NCI-H1694 treated with DMSO at 0.1 percent for 48 hours (cell line): ENCODE measurements at regions not wholly inside any gene's neighbourhood (a gene's known extent, or its start where the extent isn't known, plus 50 kb on each side); places are given as distances from the start of the nearest gene placed in this dataset.
"Not testable (repeated sequence)": the region's sequence is repeated elsewhere in the genome, so short reads cannot be mapped to it uniquely, and the experiment has no call there.

ENCODE experiments used
- DNase-seq: peaks from one replicate; lab custom pipeline; 2025; lab: John Stamatoyannopoulos, UW

DNA sequence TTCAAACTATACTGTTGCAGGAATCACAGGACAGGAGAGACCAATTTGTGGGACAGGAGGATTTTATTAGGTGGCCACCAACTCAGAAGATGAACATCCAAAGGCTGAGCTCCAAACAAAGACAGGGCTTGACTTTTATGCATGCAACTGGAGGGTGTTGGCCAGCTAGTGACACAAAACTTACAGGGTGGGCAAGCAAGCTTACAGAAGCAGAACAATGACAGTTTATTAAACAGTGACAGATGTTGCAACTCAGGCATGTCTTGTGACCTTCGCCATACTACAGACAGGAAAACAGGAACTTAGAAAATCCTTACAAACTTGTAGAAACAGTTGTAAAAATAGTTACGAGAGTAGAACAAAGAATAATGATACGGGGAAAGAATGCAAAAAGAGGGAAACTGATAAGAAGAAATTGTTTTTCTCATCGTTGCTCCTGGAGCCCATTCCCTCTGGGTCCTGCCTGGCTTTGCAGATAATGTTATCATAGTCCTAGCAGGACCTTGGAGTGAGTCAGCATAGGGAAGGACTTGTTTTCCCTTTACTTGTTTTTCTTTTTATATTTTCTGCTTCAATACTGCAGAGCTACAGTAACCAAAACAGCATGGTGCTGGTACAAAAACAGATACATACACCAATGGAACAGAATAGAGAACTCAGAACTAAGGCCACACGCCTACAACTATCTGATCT lies 2083.0 kb upstream of the ACO1 start:
- no peak for DNase-seq

DNA sequence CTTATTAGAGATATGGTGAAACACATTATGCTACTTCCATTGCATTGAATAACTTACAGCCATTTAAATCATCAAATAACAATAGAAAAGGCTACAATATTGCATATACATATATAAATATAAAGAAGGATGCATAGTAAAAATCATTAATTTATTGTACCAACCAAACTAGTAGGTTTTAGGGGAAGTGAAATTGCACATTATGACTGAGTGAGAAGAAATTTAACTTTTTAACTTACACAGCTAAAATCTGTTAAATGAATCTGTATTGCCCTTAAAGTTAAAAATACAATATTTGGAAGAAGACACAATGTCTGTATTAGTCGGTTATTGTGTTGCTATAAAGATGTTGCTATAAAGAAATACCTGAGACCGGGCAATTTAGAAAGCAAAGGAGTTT lies 2073.7 kb upstream of the ACO1 start:
- no peak for DNase-seq

DNA sequence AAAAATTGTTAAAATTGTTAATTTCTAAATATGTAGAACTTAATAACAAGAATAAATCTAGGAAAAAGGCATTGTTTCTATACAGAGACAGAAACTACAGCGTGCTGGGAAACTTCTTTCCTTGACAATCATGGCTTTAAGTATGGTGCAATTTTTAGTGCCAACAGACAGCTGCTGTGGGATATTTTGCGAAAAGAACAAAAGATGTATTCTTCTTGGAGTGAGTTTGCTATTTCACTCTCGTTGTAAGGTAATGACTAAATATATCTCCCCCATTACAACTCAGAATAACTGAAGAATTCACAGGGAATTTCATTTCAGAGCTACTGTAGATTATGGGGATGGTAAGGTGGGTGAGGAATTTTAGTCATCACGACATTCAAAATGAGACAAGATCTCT lies 2055.0 kb upstream of the ACO1 start:
- no peak for DNase-seq

DNA sequence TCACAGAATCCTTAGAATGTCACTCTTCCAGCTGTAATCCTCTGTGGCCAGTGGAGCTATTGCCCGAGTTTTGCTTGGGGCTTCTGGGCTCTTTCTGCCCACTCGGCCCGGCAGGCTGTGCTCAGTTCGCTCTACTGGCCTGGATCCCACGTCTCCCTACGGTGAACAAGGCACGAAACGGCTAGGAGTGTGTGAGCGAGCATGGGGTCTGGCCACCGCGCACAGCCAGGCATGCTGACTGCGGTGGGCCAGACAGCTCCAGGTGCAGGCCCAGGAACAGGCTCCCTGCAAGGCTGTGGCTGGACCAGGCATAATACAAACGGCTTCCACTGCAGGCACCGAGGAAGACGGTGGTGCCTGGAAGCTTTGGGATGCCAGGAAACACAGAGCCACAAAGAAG lies 2035.5 kb upstream of the ACO1 start:
- DNase-seq = no peak

DNA sequence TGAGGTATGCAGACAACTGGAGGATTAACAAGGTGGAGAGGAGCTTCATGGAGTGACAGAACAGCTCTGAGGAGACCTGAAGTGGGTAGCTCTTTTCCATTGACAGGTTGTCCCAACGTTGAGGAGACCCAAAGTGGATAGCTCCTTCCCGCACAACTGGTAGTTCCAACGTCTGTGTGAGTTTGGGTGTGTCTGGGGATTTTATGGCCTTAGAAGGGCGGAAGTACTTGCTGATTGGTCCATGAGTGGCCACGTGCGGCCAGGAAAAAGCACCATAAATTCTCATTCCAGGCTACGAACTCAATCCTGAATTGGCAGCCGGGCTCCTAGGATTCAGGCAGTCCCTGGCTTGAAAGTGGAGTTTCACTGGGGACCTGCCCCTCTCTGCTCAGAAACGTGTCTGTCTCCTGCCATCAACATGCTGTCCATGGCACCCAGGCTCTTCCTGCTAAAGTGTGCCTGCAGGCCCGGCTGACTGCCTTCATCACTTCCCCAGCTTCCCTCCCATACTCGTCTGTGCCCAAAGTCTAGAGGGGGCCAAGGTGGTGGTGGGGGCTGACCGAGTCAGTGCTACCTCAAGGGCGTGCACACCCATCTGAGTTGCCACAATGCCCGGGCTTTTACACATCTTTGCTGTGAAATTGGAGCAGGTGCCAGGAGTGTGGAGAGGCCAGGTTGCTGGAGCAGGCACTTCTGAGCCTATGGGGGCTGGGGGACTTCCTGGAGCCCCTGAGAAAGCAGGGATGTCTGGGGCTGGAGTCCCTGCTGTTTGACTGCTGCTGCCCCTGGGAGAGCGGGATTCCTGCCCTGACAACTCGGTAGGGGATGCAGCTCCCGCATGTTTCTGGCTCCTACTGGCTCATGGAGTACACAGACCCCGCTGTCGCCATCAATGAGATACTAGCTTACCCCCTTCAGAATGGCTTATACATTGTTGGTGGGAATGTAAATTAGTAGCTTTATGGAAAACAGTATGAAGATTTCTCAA lies 2034.6 kb upstream of the ACO1 start:
- DNase-seq = no peak

DNA sequence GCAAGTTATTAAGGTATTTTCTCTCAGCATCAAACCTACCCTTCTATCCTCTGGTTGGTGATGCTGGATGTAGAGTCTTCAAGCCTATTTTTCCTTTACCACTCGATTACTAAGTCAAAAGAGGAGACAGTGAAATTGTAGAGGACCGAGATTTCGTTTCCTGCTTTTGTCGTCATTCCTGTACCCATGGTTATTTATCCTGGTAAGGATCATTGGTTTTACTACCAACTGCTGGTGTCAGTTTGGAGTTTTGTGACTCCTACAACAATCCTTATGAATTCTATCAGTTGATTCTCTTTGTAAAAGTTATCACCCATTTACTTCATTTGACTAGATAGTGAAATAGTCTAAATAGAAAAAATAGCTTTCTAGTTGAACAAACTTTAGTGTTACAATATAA lies 2028.2 kb upstream of the ACO1 start:
- no peak for DNase-seq

DNA sequence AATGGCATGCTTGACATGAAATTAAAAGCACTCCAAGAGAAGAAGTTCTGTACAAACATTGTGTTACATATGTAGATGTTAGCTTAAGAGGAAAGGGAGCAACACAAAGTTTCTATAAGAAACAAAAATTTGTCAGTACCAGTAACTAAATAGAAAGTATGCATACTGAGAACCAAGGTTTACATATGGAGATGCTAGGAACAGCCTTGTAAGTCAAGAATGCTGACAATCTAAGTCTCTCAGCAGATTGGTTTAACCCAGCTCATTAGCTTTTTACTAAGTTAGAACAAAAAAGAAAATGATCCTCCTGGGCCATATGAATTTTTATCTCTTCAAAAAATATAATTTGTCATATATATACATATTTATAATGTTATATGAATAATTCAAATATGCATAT lies 2022.1 kb upstream of the ACO1 start:
- no peak for DNase-seq

DNA sequence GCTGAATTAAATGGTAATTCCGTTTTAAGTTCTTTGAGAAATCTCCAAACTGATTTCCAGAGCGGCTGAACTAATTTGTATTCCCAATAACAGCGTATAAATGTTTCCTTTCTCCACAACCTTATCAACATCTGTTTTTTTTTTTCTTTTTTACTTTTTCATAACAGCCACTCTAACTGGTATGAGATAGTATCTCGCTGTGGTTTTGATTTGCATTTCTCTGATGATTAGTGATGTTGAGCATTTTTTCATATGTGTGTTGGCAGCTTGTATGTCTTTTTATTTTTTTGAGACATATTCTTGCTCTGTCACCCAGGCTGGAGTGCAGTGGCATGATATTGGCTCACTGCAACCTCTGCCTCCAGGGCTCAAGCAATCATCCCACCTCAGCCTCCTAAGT lies 2018.3 kb upstream of the ACO1 start:
- DNase-seq = not testable (repeated sequence)

DNA sequence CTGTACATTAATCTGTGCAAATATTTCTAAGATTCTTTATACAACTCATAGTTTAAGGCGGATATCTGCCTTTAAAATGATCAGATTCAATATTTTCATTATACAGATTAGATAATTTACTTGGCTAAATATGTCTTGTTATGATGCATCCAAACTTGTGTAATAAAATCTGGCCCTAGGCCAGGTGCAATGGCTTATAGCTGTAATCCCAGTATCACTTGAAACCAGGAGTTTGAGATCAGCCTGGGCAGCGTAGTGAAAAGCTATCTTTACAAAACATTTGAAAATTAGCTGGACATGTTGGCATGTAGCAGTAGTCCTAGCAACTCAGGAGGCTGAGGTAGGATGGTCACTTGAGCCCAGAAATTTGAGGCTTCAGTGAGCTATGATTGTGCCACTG lies 2002.2 kb upstream of the ACO1 start:
- no peak for DNase-seq

DNA sequence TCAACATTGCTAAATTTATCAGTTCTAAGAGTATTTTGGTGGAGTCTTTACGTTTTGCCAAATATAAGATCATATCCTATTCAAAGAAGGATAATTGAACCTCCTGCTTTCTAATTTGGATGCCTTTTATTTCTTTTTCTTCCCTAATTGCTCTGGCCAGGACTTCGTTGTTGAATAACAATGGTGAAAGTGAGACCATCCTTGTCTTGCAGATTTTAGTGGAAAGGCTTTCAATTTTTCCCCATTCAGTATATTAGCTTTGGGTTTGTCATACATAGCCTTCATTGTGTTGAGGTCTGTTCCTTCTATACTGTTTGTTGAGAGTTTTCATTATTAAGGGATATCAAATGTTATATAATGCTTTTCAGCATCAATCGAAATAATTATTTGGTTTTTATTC lies 1974.2 kb upstream of the ACO1 start:
- DNase-seq = no peak

DNA sequence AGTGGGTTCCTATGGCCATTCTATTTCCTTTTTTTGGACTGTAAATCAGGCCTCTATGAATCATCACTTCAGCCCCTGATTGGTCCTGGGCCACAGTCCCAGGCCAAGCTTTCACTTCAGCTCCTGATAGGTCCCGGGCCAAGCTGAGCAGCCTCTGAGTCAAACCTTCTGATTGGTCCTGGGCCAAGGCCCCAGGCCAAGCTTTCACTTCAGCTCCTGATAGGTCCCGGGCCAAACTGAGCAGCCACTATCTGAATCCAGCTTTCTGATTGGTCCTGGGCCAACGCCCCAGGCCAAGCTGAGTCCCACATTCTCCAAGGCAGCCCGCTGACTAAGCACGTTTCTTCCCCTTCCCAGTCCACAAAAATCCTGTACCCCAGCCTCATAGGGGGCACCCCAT lies 1972.9 kb upstream of the ACO1 start:
- DNase-seq = no peak

DNA sequence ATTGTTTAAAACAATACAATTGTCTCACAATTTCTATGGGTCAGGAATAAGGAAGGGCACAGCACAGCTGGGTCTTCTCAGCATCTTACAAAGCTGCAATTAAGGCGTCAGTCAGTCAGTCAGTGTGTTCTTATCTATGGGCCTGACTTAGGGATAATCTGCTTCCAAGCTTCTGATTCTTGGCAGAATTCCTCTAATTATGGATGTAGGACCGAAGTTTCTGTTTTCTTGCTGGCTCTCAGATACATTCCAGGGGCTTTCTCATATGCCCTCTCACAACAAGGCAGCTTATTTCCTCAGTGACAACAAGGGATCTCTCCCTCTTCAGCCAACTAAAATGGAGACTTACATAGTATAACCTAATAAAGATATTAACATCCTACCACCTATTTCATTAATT lies 1925.3 kb upstream of the ACO1 start:
- no peak for DNase-seq

DNA sequence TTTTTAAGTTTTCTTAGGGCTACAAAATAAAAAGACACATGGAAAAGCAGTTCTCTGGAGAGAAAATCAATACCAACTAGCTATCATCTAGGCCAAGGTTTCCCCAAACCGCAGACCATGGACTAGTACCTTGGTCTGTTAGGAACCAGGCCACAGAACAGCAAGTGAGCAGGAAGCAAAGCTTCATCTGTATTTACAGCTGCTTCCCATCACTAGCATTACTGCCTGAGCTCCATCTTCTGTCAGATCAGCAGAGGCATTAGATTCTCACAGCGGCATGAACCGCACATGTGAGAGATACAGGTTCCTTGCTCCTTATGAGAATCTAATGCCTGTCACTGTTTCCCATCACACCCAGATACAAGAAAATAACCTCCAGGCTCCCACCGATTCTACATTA lies 1907.6 kb upstream of the ACO1 start:
- DNase-seq = no peak

DNA sequence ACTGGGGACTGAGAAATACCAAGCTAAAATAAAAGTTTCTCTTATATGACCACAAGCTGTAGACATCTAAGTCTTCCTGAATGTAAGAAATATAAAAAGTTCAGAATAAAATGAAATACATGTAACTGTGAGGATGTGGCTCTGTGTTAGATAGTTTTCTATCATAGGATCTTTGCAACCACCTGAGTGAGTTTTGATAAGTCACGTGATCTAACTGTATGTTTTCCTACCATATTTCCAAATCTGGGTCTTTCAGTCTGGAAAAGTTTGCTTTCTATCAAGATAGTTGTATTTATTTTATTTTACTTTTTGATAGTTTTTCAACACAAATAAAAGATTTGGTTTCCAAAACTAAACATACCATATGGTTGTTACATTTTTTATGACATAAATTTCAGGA lies 1905.8 kb upstream of the ACO1 start:
- DNase-seq = no peak

DNA sequence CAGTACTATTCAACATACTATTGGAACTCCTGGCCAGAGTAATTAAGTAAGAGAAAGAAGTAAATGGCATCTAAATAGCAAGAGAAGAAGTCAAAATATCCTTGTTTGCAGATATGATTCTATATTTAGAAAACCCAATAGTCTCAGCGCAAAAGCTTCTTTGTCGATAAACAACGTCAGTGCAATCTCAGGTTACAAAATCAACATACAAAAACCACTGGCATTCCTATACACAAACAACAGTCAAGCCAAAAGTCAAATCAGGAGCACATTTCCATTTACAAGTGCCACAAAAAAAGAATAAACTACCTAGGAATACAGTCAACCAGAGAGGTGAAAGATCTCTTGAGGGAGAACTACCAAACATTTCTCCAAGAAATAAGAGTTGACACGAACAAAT lies 1901.9 kb upstream of the ACO1 start:
- DNase-seq = no peak

DNA sequence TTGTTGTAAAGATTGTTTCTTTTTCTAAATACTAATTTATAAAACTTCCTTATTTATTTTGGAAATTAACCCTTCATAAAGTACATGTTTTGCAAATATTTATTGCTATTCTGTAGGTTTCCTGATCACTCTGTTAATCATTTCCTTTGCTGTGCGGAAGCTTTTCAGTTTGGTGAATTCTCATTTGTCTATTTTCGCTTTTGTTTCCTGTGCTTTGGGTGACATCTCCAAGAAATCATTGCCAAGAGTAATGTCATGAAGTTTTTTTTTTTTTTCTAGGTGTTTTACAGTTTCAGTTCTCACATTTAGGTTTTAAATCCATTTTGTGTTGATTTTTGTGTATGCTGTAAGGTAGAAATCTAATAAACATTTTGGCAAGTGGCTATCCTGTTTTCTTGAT lies 1899.8 kb upstream of the ACO1 start:
- DNase-seq = no peak

DNA sequence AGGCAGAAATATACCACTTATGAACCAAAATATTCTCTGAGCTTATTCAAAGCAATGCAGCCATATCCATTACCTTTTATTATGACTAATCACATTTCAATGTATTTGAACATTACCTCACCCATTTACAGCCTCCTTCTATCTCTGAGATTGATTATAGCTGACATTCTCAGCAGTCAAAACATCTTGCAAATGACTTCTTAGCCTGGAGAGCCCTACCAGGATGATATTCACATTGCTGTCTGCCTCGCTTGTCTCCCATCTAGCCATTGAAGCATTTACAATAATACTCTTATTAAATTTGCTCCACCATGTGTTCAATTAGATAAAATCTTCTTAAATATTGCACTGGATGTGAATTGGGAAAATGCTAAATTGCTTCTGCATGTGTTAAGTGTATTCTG lies 1879.9 kb upstream of the ACO1 start:
- no peak for DNase-seq

DNA sequence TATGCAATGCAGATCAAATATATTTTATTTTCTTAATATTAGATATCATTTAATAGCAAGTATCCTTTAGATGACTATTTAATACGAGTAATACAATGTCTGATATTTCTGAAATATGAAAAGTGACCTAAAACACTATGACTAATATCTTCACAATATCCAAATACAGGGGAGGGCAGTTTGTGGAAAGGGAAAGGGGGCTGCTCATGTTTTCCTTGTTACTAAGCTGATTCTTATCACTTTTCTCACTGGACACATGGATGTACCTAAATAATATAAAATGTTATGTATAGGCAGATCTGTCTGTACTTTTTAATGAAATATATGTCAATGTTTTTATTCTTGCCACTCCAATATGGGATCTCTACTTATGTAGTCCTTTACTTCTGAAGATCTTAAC lies 1879.1 kb upstream of the ACO1 start:
- no peak for DNase-seq

DNA sequence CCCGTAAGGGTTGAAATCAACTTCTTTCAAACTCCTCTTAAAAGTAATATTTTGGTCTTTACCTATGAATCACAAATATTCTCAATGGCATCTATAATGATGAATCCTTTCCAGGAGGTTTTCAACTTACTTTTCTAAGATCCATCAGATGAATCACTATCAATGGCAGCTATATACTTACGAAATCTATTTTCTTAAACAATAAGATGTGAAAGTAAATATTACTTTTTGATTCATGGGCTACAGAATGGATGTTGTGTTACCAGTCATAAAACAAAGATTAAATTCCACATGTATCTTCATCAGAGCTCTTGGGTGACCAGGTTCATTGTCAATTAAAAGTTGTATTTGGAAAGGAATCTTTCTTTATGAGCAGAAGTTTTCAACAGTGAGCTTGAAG lies 1877.7 kb upstream of the ACO1 start:
- no peak for DNase-seq

DNA sequence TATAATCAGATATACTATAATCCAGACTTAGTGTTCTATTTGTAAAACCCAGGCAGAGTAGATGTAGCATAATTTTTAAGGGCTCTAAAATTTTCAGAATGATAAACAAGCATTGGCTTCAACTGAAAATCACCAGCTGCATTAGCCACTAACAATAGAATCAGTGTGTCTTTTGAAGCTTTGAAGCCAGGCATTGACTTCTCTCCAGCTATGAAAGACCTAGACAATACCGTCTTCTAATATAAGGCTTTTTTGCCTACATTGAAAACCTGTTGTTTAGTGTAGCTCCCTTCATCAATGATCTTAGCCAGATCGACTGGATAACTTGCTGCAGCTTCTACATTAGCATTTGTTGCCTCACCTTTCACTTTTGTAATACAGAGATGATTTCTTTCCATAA lies 1877.3 kb upstream of the ACO1 start:
- DNase-seq = no peak

DNA sequence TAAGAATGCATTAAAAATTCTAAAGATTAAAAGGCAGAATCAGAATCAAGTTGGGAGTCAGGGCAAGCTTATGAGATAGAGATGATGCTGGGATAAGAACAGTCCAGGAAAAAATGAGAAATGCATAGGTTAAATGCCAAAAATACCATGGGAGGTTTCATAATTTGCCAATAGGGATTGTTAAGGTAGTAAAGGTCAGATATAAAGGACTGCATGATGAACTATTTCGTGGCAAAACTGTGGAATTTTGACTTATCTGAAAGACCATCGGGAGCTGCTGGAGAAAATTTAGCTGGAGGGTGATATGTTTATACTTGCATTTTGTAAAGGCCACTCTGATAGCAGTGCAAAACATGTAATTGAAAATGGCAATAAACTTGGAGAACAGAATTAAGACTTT lies 1872.8 kb upstream of the ACO1 start:
- DNase-seq = no peak

DNA sequence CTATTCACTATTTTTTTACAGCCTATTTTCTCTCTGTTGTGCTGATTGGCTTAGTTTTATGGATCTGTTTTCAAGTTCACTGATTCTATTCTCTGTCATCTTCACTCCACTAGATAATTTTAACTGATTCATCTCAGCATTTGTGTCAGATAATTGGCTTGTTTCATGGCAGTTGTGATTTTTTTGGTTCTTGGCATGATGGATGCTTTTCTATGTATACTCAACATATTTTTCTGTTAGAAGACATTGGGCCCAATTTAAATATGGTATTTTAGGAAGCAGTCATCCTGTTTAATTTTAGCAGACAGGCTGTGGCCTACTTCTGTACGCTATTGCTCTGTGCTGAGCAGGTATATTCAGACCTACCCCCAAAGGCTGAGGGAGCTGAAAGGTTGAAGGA lies 1865.3 kb upstream of the ACO1 start:
- no peak for DNase-seq

DNA sequence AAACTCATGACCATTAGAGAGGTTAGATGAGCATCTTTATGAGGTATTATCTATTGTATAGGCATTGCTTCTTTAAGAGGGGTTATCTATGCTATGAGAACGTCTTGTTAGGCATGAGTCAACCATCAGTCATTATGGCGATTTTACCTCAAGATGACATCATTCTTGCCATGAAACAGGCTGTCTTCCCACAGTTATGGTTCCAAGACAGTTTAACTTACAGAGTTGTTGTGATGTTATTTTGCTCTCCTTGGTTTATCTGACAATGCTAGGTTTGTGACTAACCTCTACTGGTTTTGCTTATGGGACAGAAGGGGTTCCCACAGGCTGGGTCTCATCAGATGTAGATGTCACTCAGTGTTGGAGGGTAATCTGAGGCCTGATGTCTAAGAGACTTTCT lies 1864.7 kb upstream of the ACO1 start:
- no peak for DNase-seq

DNA sequence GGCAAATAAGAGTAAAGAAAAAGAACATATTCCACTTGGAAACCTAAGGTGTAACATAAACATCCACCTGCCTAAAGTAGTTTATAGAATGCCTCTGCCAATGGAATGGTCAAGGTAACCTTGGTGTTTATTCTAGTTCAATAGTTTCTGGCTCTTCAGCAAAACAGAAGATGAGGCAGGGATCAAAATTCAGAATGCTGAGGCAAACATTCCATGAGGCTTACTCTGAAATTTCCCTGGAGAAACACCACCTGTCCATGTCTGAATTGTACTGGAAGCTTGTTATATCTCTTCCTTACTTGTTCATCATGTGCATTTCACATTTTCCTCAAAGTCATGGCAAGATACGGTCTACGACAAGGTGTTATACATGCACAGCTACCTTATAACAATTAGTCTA lies 1862.4 kb upstream of the ACO1 start:
- no peak for DNase-seq
